HG03571 (cell line): ENCODE measurements at regions not wholly inside any gene's neighbourhood (a gene's known extent, or its start where the extent isn't known, plus 50 kb on each side); places are given as distances from the start of the nearest gene placed in this dataset.
"Not testable (repeated sequence)": the region's sequence is repeated elsewhere in the genome, so short reads cannot be mapped to it uniquely, and the experiment has no call there.

Experiments
- ATAC-seq: cut with Tn5 transposase; IDR thresholded peaks from one replicate; pipeline ENCODE4 v1.9.1; 2021; ENCODE audit not compliant: unreplicated experiment

DNA sequence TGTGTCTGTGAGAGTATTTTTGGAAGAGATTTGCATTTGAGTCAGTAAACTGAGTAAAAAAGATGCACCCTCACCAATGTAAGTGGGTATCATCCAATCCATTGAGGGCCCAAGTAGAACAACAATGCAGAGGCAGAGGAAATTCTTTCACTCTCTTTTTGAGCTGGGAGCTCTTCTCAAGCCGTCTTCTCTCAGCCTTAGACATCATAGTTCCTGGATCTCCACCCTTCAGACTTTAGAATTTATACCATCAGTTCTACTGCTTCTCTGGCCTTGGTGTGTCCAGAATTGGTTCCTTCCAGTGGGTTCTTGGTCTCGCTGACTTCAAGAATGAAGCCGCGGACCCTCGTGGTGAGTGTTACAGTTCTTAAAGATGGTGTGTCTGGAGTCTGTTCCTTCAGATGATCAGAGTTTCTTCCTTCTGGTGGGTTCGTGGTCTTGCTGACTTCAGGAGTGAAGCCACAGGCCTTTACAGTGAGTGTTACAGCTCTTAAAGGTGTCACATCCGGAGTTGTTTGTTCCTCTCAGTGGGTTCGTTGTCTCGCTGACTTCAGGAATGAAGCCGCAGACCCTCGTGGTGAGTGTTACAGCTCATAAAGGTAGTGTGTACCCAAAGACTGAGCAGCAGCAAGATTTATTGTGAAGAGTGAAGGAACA is 187.5 kb upstream of the KCNMB2 start:
- not testable (repeated sequence) for ATAC-seq

- not testable (repeated sequence) for ATAC-seq
Observed at GRCh38 chr3:178349218-178349596, 187.0 kb upstream of the KCNMB2 start.

- ATAC-seq: no peak
Observed at GRCh38 chr3:178350763-178351162, 185.5 kb upstream of the KCNMB2 start.

DNA sequence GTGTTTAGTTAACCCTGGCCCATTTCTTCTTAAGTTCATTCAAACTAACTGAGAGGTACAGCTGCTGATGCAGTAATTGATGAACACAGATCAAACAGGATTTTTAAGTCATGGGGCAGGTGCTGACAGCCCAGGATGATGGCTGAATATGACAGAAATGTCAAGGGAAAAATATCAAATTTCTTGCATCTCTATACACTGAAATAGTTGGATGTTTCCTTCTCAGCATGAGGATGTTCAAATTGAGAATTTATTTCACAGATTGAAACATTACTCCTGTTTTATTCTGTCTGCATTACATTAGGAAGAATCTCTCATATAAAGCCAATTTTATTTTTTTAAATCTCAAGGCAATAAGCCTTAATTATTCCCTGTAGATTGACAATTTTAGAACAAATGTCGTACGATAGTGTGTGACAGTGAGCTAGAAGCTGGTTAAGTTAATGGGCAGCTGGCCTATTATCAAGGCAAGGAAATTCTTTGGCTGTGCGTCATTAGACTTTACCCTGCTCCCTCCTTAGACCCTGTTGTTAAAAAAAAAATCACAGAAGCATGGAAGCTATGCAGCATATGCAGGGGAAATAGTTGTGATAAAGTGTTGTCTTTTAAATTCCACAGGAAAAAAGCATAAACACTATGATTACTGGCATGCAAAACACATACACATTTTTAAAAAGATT is 183.8 kb upstream of the KCNMB2 start:
- no peak for ATAC-seq

DNA sequence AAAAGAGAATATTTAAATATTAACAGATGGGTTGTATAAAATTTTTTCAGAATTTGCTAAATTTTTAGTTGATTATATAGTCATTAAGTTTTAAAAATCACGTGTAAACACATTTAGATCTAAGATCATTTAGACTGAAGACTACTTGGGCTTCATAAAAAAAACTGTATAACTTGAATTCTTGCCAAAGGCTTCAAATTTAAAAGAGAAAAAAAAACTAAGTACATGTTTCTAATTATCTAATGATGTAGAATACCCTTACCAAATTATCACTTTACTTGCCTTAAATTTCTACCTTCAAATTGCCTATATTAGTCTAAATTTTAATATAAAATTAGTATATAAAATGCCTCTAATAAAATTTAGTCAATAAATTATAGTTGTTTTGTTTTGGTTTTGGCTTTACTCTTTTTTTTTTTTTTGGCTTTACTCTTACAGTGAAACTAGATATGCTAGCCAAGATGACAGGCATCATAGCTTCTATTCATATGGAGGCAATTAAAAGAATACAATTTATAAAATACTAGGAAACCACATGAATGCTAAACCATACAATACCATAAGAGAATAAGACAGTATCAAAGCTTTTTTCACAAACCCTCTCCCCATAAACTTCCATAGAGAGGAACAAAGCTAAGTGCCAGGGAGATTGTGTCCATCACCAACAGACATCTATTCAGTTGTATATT is 183.1 kb upstream of the KCNMB2 start:
- ATAC-seq: no peak

GRCh38 chr3:178359728-178360127 is 176.5 kb upstream of the KCNMB2 start:
- no peak for ATAC-seq

- not testable (repeated sequence) for ATAC-seq
Observed at GRCh38 chr3:178363048-178363447, 173.2 kb upstream of the KCNMB2 start.

- no peak for ATAC-seq
Observed at GRCh38 chr3:178367817-178368617, 168.2 kb upstream of the KCNMB2 start.

DNA sequence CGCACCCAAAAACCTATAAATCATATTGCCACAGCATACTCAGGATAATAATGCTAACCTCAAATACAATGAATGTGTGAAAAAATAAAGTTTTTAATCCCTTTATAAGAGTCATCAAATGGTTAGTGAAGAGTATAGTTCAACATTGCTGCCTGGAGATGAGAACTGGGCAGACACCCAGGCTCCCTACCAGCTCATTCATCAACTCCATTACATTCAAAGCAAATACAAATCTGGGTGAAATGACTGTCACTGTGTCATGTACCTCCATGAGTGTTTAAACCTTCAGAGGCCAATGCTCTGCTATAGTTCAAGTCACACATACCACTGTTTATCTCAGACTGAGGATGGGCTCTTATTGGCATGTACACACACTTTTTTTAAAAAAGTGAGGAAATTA is 167.2 kb upstream of the KCNMB2 start:
- ATAC-seq: no peak

DNA sequence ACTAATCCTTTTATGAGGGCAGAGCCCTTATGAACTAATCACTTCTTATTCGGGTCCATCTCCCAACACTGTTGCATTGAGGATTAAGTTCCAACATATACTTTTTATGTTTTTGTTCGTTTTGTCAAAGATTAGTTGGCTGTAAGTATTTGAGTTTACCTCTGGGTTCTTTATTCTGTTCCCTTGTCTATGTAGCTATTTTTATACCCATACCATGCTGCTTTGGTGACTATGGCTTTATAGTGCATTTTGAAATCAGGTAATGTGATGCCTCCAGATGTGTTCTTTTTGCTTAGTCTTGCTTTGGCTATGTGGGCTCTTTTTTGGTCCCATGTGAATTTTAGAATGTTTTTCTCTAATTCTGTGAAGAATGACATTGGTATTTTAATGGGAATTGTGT is 166.4 kb upstream of the KCNMB2 start:
- ATAC-seq: no peak

GRCh38 chr3:178370387-178370786 is 165.8 kb upstream of the KCNMB2 start:
- no peak for ATAC-seq

DNA sequence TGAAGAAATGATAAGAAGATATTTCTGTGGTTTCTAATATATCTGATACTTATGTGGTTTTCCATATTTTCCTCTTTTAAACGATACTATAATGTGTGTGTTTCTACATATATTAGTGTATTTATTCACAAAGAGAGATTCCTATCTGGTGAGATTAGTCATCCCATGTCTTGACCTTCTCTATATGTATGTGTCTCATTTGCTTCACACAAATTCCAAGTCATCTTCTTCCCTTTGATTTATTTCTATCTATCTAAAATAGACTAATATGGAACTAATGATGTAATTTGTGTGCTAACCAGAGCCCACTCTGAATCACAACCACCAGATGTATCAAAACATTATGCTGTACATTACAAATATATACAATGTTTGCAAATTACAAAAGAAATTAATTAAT is 154.7 kb upstream of the KCNMB2 start:
- no peak for ATAC-seq

DNA sequence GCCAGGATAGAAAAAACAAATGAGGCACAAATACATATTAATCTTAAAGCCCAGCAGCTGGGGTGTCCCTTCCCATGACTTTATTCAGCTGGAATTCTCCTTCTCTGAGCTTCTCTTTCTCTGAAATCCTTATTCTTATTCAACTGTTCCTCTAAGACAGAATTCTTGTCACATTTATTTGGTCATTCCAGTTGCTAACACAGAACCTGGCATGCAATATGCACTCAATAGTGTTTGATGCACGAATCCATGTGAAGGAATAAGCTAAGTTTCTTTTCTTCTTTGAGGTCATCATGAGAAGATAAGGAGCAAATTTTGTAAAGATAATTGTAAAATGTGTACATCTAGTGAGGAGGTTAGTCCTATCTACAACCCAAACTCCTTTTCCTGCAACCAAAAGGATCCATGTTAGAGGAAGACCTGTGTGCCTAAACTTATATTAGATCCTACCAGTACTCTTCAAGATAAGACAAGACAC is 154.2 kb upstream of the KCNMB2 start:
- no peak for ATAC-seq

GRCh38 chr3:178382449-178383061 is 153.7 kb upstream of the KCNMB2 start:
- no peak for ATAC-seq

GRCh38 chr3:178384321-178385230 is 151.7 kb upstream of the KCNMB2 start:
- ATAC-seq: no peak

GRCh38 chr3:178385280-178385952 is 150.8 kb upstream of the KCNMB2 start:
- ATAC-seq: no peak

- no peak for ATAC-seq
Observed at GRCh38 chr3:178386401-178386800, 149.8 kb upstream of the KCNMB2 start.

- ATAC-seq: no peak
Observed at GRCh38 chr3:178386880-178387279, 149.4 kb upstream of the KCNMB2 start.

DNA sequence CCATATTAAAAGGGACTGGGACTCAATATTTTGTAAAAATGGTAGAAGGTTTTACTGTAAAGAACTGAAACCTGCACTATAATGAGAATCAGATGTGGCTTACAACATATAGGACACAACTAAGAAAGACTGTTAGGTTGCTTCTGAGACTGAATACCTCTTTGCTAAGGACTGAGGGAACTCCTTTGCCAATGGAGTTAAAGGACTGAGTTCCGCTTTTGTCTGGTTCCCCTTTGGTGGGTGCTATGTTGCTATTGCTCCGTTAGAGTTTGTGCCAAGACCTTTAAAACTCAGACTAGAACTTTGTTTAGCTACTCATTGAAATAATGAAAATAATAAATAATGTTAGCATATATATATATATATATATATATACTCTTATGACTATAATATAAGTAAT is 147.8 kb upstream of the KCNMB2 start:
- ATAC-seq: no peak
